Thoracic aorta (tissue), 2 donors: ENCODE measurements at regions not wholly inside any gene's neighbourhood (a gene's known extent, or its start where the extent isn't known, plus 50 kb on each side); places are given as distances from the start of the nearest gene placed in this dataset.

Experiments used
- ATAC-seq: fragments of 150-250 bp; one replicate; pipeline ENCODE4 v1.8.0; 2017; ENCODE audit warnings: low read depth; ENCODE audit not compliant: insufficient number of reproducible peaks, low FRiP score
- DNase-seq: peaks from one replicate; pipeline ENCODE4 v3.0.0-alpha.2; 2020; ENCODE audit warnings: low spot score
- H3K27ac ChIP-seq, 2 donors: fragments of 200-600 bp; sonication (generic); 1 replicate in 1 of 2; 2 replicates in 1 of 2; pipeline ENCODE4 v1.5.1; 2016; ENCODE audit warnings: mild to moderate bottlenecking in 2 of 2, moderate library complexity in 2 of 2
- H3K27me3 ChIP-seq: fragments of 200-600 bp; sonication (generic); replicated peaks from 2 replicates; pipeline ENCODE4 v1.6.0; 2016; ENCODE audit warnings: mild to moderate bottlenecking; ENCODE audit not compliant: insufficient read depth
- H3K36me3 ChIP-seq: fragments of 200-600 bp; sonication (generic); one replicate; pipeline ENCODE4 v1.5.1; 2016
- H3K4me1 ChIP-seq, 2 donors: fragments of 200-600 bp; sonication (generic); 1 replicate in 1 of 2; 2 replicates in 1 of 2; pipeline versions ENCODE4 v1.5.1 to v1.6.0; 2016; ENCODE audit warnings: low read depth in 2 of 2, mild to moderate bottlenecking in 1 of 2; ENCODE audit not compliant: control insufficient read depth in 1 of 2
- H3K4me3 ChIP-seq: fragments of 200-600 bp; sonication (generic); 2 replicates; pipeline ENCODE4 v1.5.1; 2016; ENCODE audit warnings: mild to moderate bottlenecking
- H3K9me3 ChIP-seq: fragments of 200-600 bp; sonication (generic); 2 replicates; pipeline ENCODE4 v1.5.1; 2016
- CTCF ChIP-seq: fragments of 200-600 bp; sonication (generic); IDR thresholded peaks from one replicate; pipeline ENCODE4 v1.5.1; 2019; ENCODE audit warnings: antibody characterized with exemption

- no peak for TF ChIP-seq CTCF
Measured at GRCh38 chrX:117010243-117010642, 547.5 kb upstream of the CT83 start.

GRCh38 chrX:117002981-117003380 lies 540.2 kb upstream of the CT83 start:
- Histone ChIP-seq H3K27ac (no peak overlapping the region), H3K4me3 (no peak overlapping the region), H3K4me1 (no peaks in the 10 kb centered on the region), H3K9me3 (no peaks in the 10 kb centered on the region), H3K27me3 (no peaks in the 10 kb centered on the region), H3K36me3 (no peaks in the 10 kb centered on the region)
- ATAC-seq (no peak), DNase-seq (no peak)
- TF ChIP-seq CTCF = no peak

More at GRCh38 chrX:117010243-117010642, 547.5 kb upstream of the CT83 start:
- no peak overlapping the region for H3K4me3 ChIP-seq
- no peaks in the 10 kb centered on the region for H3K9me3 ChIP-seq
- DNase-seq (no peak), ATAC-seq (no peak)
- H3K27me3 ChIP-seq = no peaks in the 10 kb centered on the region
- H3K36me3 ChIP-seq = no peaks in the 10 kb centered on the region
- H3K4me1 ChIP-seq = no peaks in the 10 kb centered on the region
- H3K27ac ChIP-seq = no peak overlapping the region

- Histone ChIP-seq H3K27ac (no peak overlapping the region), H3K27me3 (no peaks in the 10 kb centered on the region), H3K4me1 (no peaks in the 10 kb centered on the region), H3K36me3 (no peaks in the 10 kb centered on the region), H3K4me3 (no peak overlapping the region), H3K9me3 (no peaks in the 10 kb centered on the region)
- DNase-seq (no peak), ATAC-seq (no peak)
- TF ChIP-seq CTCF = no peak
Measured at GRCh38 chrX:116975517-116975916, 512.7 kb upstream of the CT83 start.

GRCh38 chrX:116972362-116972761 lies 509.6 kb upstream of the CT83 start:
- Histone ChIP-seq H3K27me3 (no peaks in the 10 kb centered on the region), H3K4me3 (no peak overlapping the region), H3K36me3 (no peaks in the 10 kb centered on the region), H3K9me3 (no peaks in the 10 kb centered on the region), H3K4me1 (no peaks in the 10 kb centered on the region), H3K27ac (no peak overlapping the region)
- DNase-seq (no peak), ATAC-seq (no peak)
- TF ChIP-seq CTCF = no peak

GRCh38 chrX:116961872-116962582 lies 499.3 kb upstream of the CT83 start:
- Histone ChIP-seq H3K27ac (no peak overlapping the region), H3K4me1 (no peaks in the 10 kb centered on the region), H3K36me3 (no peaks in the 10 kb centered on the region), H3K9me3 (no peaks in the 10 kb centered on the region), H3K4me3 (no peak overlapping the region), H3K27me3 (no peaks in the 10 kb centered on the region)
- no peak for DNase-seq
- TF ChIP-seq CTCF = no peak
- no peak for ATAC-seq
